Uterus (tissue), 3 donors: ENCODE measurements at regions not wholly inside any gene's neighbourhood (a gene's known extent, or its start where the extent isn't known, plus 50 kb on each side); places are given as distances from the start of the nearest gene placed in this dataset.

Experiments
- DNase-seq, 2 donors: peaks; one replicate each; pipeline ENCODE4 v3.0.0-alpha.2; 2019 to 2020
- H3K27ac ChIP-seq, 2 donors: fragments of 200-600 bp; sonication (generic); 1 replicate in 1 of 2; 2 replicates in 1 of 2; pipeline ENCODE4 v1.5.1; 2016 to 2018
- H3K27me3 ChIP-seq, 2 donors: fragments of 200-600 bp; sonication (generic); one replicate each; pipeline ENCODE4 v1.5.1; 2018 to 2019; ENCODE audit warnings: control low read depth in 1 of 2
- H3K36me3 ChIP-seq, 2 donors: fragments of 200-600 bp; sonication (generic); one replicate each; pipeline ENCODE4 v1.5.1; 2019; ENCODE audit warnings: control low read depth in 1 of 2
- H3K4me1 ChIP-seq, 2 donors: fragments of 200-600 bp; sonication (generic); one replicate each; pipeline ENCODE4 v1.5.1; 2018 to 2019; ENCODE audit warnings: control low read depth in 1 of 2
- H3K4me3 ChIP-seq, 2 donors: fragments of 200-600 bp; sonication (generic); 1 replicate in 1 of 2; 2 replicates in 1 of 2; pipeline ENCODE4 v1.5.1; 2018 to 2019; ENCODE audit warnings: mild to moderate bottlenecking in 1 of 2
- H3K9me3 ChIP-seq, 2 donors: fragments of 200-600 bp; sonication (generic); one replicate each; pipeline ENCODE4 v1.5.1; 2019; ENCODE audit warnings: control low read depth in 1 of 2
- POLR2A ChIP-seq, 2 donors: fragments of 450-650 bp; IDR thresholded peaks; one replicate each; pipeline ENCODE4 v1.6.1; 2016; ENCODE audit warnings: antibody characterized with exemption in 2 of 2, mild to moderate bottlenecking in 1 of 2, moderate library complexity in 1 of 2
- intact Hi-C: fragments of 100-400 bp; cut with DNase I; formaldehyde crosslinking; loops from one replicate; pipeline ENCODE4 v1.15.1; 2023; ENCODE audit warnings: low total_unique reads
- TF ChIP-seq, protein P1 (sequence below), 4 experiments: fragments of 200-600 bp in 2 of 4; fragments of 450-650 bp in 2 of 4; sonication (generic) in 2 of 4; IDR thresholded peaks; one replicate each; pipeline ENCODE4 v1.5.1; 2016 to 2019; ENCODE audit warnings: antibody characterized with exemption in 4 of 4, mild to moderate bottlenecking in 2 of 4, moderate library complexity in 1 of 4
- donor health status: DM: yes; HTN: yes; CAD: no.

DNA sequence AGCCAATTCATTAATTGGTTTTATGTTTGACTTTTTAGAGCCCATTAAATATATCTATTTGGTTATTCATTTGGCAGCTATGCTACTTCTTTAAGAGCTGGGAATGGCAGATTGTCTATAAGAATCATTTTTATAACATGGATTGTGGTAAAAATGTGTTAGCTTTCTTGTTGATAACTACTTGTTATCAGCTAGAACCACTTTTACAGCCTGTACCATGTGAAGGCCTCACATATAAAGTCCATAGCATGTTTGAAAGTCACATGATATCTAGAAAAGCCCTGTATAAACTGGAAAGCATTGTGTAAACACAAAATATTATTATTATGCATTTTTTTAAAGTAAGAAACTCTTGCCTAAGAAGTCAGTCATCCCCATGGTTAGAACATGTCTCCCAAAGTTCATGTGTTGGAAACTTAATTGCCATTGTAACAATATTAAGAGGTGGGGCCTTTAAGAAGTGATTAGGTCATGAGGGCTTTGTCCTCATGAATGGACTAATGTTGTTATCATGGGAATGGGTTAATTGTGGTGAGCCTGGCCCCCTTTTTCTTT is 110.9 kb upstream of the BMP2K start:
- Histone ChIP-seq H3K4me1 (no peaks in the 10 kb centered on the region), H3K9me3 (no peaks in the 10 kb centered on the region), H3K27me3 (no peaks in the 10 kb centered on the region), H3K27ac (no peak overlapping the region), H3K36me3 (no peaks in the 10 kb centered on the region), H3K4me3 (no peak overlapping the region)
- DNase-seq = no peak
- TF ChIP-seq, protein P1, sequence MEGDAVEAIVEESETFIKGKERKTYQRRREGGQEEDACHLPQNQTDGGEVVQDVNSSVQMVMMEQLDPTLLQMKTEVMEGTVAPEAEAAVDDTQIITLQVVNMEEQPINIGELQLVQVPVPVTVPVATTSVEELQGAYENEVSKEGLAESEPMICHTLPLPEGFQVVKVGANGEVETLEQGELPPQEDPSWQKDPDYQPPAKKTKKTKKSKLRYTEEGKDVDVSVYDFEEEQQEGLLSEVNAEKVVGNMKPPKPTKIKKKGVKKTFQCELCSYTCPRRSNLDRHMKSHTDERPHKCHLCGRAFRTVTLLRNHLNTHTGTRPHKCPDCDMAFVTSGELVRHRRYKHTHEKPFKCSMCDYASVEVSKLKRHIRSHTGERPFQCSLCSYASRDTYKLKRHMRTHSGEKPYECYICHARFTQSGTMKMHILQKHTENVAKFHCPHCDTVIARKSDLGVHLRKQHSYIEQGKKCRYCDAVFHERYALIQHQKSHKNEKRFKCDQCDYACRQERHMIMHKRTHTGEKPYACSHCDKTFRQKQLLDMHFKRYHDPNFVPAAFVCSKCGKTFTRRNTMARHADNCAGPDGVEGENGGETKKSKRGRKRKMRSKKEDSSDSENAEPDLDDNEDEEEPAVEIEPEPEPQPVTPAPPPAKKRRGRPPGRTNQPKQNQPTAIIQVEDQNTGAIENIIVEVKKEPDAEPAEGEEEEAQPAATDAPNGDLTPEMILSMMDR (IDR thresholded peaks at IDR 0.05) = no peak
- no peak for TF ChIP-seq POLR2A (IDR thresholded peaks at IDR 0.05)
- intact Hi-C loops = no loop called here

DNA sequence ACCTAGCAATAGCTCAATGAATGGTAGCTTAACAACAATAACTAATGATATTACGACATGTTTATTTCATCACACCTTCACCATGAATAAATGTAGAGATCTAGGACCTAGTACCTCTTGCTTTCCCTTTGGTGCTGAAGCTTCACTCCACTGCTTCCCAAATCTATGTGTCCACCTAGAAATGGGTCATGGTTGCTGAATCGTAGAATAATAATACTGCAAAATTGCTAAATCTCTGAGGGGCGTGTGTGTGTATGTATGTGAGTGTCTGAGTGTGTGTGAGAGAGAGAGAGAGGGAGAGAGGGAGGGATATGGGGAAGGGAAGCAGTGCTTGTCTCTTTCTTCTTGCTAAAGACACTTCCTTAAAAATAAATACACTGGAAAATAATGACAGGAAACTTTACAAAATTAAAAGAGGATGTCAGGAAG is 109.3 kb upstream of the BMP2K start:
- H3K4me3 ChIP-seq = no peak overlapping the region
- H3K36me3 ChIP-seq = no peaks in the 10 kb centered on the region
- no peaks in the 10 kb centered on the region for H3K9me3 ChIP-seq
- TF ChIP-seq, protein P1 (IDR thresholded peaks at IDR 0.05) = no peak
- no peak for TF ChIP-seq POLR2A (IDR thresholded peaks at IDR 0.05)
- no peaks in the 10 kb centered on the region for H3K27me3 ChIP-seq
- DNase-seq = no peak
- no peaks in the 10 kb centered on the region for H3K4me1 ChIP-seq
- H3K27ac ChIP-seq = no peak overlapping the region
- intact Hi-C loops = no loop called here

DNA sequence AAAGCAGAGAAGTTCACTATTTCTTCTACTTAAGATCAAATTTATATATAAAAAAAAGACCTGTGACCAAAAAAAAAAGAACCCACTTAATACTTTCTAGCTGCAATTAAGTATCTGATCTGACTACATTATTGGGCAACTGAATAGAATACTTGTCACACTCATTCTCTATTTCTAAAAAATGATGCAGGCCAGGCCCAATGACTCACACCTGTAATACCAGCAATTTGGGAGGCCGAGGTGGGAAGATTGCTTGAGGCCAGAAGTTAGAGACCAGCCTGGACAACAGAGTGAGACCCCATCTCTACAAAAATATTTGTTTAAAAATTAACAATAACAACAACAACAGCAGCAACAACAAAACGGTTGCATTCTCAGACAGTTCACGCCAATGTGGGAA is 108.8 kb upstream of the BMP2K start:
- Histone ChIP-seq H3K27me3 (no peaks in the 10 kb centered on the region), H3K36me3 (no peaks in the 10 kb centered on the region), H3K4me3 (no peak overlapping the region), H3K27ac (no peak overlapping the region), H3K4me1 (no peaks in the 10 kb centered on the region), H3K9me3 (no peaks in the 10 kb centered on the region)
- TF ChIP-seq POLR2A (IDR thresholded peaks at IDR 0.05) = no peak
- TF ChIP-seq, protein P1 (IDR thresholded peaks at IDR 0.05) = no peak
- DNase-seq = no peak
- intact Hi-C loops = no loop called here

DNA sequence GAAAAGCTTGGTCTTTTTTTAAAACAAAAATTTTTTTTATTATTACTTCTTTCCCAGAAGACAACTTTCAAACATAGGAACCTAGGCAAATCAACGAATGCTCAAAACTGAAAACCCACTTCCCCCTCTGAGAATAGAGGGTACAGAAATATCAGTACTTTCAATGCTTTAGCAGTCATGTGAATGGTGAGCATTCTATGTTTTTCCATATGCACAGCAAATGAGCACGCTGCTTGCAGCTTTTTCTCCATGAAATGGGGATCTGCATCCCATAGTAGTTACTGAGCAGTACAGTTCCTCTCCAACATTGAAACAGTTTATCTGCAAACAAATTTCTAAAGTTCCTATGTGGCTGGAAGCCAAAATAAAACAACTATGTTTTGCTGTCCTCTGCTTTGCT is 108.4 kb upstream of the BMP2K start:
- intact Hi-C loops = no loop called here
- H3K27ac ChIP-seq = no peak overlapping the region

DNA sequence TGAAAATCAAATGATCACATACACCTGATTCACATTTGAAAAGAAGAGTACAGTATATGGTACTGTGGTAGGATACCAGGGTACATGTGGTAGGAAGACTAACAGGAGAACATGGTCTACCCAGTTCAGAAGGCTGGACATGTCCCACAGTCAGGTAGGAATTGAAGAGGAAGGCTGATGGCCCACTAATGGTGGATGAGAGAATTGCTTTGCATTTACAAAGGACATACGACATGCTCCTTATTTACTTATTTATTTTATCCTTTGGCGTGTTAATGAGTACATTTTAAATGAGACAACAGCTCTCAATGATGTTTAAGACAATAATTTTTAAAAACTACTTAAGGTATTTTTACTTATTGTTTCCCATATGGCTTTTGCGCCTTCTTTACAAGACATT is 106.7 kb upstream of the BMP2K start:
- Histone ChIP-seq H3K4me1 (no peaks in the 10 kb centered on the region), H3K27ac (no peak overlapping the region), H3K4me3 (no peak overlapping the region), H3K36me3 (no peaks in the 10 kb centered on the region), H3K27me3 (no peaks in the 10 kb centered on the region), H3K9me3 (no peaks in the 10 kb centered on the region)
- DNase-seq = no peak
- intact Hi-C loops = no loop called here
- no peak for TF ChIP-seq POLR2A (IDR thresholded peaks at IDR 0.05)
- TF ChIP-seq, protein P1 (IDR thresholded peaks at IDR 0.05) = no peak

More for the DNA sequence above, 108.4 kb upstream of the BMP2K start:
- no peak for DNase-seq
- Histone ChIP-seq H3K36me3 (no peaks in the 10 kb centered on the region), H3K27me3 (no peaks in the 10 kb centered on the region), H3K9me3 (no peaks in the 10 kb centered on the region), H3K4me3 (no peak overlapping the region), H3K4me1 (no peaks in the 10 kb centered on the region)
- TF ChIP-seq POLR2A (IDR thresholded peaks at IDR 0.05) = no peak
- TF ChIP-seq, protein P1 (IDR thresholded peaks at IDR 0.05) = no peak
